ENCODE measurements at regions not wholly inside any gene's neighbourhood (a gene's known extent, or its start where the extent isn't known, plus 50 kb on each side); places are given as distances from the start of the nearest gene placed in this dataset.

DNA sequence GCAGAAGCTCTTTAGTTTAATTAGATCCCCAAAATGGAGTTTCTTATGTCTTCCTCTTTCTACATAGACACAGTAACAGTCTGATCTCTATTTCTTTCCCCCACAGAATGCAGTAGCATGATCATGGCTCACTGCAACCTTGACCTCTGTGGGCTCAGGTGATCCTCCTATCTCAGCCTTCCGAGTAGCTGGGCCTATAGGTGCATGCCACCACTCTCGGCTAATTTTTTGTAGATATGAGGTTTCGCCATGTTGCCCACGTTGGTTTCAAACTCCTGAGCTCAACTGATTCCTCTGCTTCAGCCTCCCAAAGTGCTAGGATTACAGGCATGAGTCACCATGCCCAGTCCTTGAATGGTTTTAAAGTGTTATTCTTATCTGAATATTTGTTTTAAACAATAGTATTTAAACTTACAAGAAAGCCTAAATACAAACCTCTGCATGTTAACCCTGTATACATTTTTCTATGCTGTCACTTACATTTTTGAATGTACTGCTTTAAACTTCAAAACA, 120.6 kb downstream of the GOSR1 start:
- TF ChIP-seq CTCF (IDR thresholded peaks at IDR 0.05; ENCODE audit: low read depth, low read length) (no peak), POLR2A (IDR thresholded peaks at IDR 0.05; ENCODE audit: extremely low read depth, insufficient read length) (no peak)

All from NB4 (cell line).